ENCODE measurements at regions not wholly inside any gene's neighbourhood (a gene's known extent, or its start where the extent isn't known, plus 50 kb on each side); places are given as distances from the start of the nearest gene placed in this dataset.

GRCh38 chr5:24732184-24732583, 87.4 kb upstream of the CDH10 start:
- TF ChIP-seq CTCF (IDR thresholded peaks at IDR 0.05) (no peak), POLR2A (IDR thresholded peaks at IDR 0.05) (no peak)

Measured in lower leg skin (tissue), 3 donors.